ENCODE measurements at regions not wholly inside any gene's neighbourhood (a gene's known extent, or its start where the extent isn't known, plus 50 kb on each side); places are given as distances from the start of the nearest gene placed in this dataset.

DNA sequence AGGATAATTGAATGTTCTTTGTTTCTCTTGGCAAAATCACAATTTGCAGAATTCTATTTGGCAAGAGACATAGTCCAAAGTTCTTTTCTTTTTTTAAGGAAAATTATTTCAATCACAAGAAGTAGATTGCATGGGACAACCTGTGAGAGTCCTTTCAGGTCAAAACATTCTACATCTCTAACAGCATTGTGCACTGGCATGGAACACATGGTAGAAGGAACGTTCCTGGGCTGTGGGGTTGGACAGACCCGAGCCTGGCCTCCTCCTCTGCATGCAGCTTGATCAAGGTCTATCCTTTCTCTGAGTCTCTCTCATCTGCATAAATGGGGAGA is 88.6 kb upstream of the CPSF6 start:
- no peak overlapping the region for H2AFZ ChIP-seq (ENCODE audit: low read depth, low read length)
- no peaks in the 10 kb centered on the region for H3F3A ChIP-seq (ENCODE audit: insufficient read depth, low read length, poor library complexity, severe bottlenecking)
- H3K9me2 ChIP-seq (ENCODE audit: insufficient read depth, low read length), result no peaks in the 10 kb centered on the region
- no peaks in the 10 kb centered on the region for H3K27me3 ChIP-seq (ENCODE audit: insufficient read depth, low read depth, low read length)
- no peaks in the 10 kb centered on the region for H4K20me1 ChIP-seq (ENCODE audit: insufficient read depth)
- no peak overlapping the region for H3K4me2 ChIP-seq (ENCODE audit: low read length)
- no peaks in the 10 kb centered on the region for H3K79me2 ChIP-seq (replicated peaks; ENCODE audit: insufficient read depth, low read length)
- no peak overlapping the region for H3K27ac ChIP-seq (ENCODE audit: low read length)
- H3K9ac ChIP-seq (ENCODE audit: low read length), result no peak overlapping the region
- no peaks in the 10 kb centered on the region for H3K36me3 ChIP-seq (ENCODE audit: insufficient read depth, low read length)
- no peaks in the 10 kb centered on the region for H3K9me3 ChIP-seq (ENCODE audit: low read length)
- no peak for TF ChIP-seq MXI1 (conservative IDR thresholded peaks at IDR 0.05; ENCODE audit: poor library complexity, severe bottlenecking)
- TF ChIP-seq, protein P1, sequence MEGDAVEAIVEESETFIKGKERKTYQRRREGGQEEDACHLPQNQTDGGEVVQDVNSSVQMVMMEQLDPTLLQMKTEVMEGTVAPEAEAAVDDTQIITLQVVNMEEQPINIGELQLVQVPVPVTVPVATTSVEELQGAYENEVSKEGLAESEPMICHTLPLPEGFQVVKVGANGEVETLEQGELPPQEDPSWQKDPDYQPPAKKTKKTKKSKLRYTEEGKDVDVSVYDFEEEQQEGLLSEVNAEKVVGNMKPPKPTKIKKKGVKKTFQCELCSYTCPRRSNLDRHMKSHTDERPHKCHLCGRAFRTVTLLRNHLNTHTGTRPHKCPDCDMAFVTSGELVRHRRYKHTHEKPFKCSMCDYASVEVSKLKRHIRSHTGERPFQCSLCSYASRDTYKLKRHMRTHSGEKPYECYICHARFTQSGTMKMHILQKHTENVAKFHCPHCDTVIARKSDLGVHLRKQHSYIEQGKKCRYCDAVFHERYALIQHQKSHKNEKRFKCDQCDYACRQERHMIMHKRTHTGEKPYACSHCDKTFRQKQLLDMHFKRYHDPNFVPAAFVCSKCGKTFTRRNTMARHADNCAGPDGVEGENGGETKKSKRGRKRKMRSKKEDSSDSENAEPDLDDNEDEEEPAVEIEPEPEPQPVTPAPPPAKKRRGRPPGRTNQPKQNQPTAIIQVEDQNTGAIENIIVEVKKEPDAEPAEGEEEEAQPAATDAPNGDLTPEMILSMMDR (IDR thresholded peaks at IDR 0.05; ENCODE audit: poor library complexity, severe bottlenecking), result no peak
- no peak overlapping the region for H3K4me3 ChIP-seq (ENCODE audit: low read length)

DNA sequence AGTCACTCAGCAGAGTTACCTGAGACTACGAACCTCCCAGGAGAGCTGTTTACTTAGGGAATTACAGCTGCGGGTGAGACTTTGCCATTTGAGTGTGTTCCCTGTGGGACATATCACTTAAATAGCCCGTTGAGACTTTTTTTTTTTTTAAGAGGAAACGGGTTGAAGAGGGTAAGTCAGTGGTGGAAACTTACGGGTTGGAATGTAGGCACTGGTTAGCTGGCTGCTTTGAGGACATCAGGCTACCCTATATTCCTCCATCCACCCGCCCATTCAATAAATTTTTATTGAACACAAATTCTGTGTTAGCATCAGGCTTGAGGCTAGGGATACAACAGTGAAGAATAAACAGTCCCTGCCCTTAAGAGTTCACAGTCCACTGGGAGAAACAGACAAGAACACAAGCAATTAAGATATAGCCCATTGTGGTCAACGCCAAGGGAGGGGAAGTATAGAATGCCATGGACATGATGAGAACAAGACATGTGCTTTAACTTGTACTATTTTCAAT is 88.1 kb upstream of the CPSF6 start:
- Histone ChIP-seq H3K9ac (ENCODE audit: low read length) (no peak overlapping the region), H3K27me3 (ENCODE audit: insufficient read depth, low read depth, low read length) (no peaks in the 10 kb centered on the region), H3K4me2 (ENCODE audit: low read length) (no peak overlapping the region), H3K4me3 (ENCODE audit: low read length) (no peak overlapping the region), H3K9me2 (ENCODE audit: insufficient read depth, low read length) (no peaks in the 10 kb centered on the region), H4K20me1 (ENCODE audit: insufficient read depth) (no peaks in the 10 kb centered on the region), H3K79me2 (replicated peaks; ENCODE audit: insufficient read depth, low read length) (no peaks in the 10 kb centered on the region), H3F3A (ENCODE audit: insufficient read depth, low read length, poor library complexity, severe bottlenecking) (no peaks in the 10 kb centered on the region), H3K9me3 (ENCODE audit: low read length) (no peaks in the 10 kb centered on the region), H3K27ac (ENCODE audit: low read length) (no peak overlapping the region), H3K36me3 (ENCODE audit: insufficient read depth, low read length) (no peaks in the 10 kb centered on the region), H2AFZ (ENCODE audit: low read depth, low read length) (no peak overlapping the region)
- TF ChIP-seq SMC3 (conservative IDR thresholded peaks at IDR 0.05; ENCODE audit: poor library complexity) (no peak), POLR2AphosphoS5 (IDR thresholded peaks at IDR 0.05) (no peak), EZH2 (IDR thresholded peaks at IDR 0.05; ENCODE audit: borderline replicate concordance, insufficient read depth, low read length, poor library complexity, severe bottlenecking) (no peak), TAF1 (IDR thresholded peaks at IDR 0.05; ENCODE audit: low read depth) (no peak)
- TF ChIP-seq, protein P1 (IDR thresholded peaks at IDR 0.05; ENCODE audit: poor library complexity, severe bottlenecking), result no peak
- TF ChIP-seq, protein P2, sequence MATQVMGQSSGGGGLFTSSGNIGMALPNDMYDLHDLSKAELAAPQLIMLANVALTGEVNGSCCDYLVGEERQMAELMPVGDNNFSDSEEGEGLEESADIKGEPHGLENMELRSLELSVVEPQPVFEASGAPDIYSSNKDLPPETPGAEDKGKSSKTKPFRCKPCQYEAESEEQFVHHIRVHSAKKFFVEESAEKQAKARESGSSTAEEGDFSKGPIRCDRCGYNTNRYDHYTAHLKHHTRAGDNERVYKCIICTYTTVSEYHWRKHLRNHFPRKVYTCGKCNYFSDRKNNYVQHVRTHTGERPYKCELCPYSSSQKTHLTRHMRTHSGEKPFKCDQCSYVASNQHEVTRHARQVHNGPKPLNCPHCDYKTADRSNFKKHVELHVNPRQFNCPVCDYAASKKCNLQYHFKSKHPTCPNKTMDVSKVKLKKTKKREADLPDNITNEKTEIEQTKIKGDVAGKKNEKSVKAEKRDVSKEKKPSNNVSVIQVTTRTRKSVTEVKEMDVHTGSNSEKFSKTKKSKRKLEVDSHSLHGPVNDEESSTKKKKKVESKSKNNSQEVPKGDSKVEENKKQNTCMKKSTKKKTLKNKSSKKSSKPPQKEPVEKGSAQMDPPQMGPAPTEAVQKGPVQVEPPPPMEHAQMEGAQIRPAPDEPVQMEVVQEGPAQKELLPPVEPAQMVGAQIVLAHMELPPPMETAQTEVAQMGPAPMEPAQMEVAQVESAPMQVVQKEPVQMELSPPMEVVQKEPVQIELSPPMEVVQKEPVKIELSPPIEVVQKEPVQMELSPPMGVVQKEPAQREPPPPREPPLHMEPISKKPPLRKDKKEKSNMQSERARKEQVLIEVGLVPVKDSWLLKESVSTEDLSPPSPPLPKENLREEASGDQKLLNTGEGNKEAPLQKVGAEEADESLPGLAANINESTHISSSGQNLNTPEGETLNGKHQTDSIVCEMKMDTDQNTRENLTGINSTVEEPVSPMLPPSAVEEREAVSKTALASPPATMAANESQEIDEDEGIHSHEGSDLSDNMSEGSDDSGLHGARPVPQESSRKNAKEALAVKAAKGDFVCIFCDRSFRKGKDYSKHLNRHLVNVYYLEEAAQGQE (IDR thresholded peaks at IDR 0.05; ENCODE audit: borderline replicate concordance), result no peak

Data from neural cell (in vitro differentiated cells).